ENCODE measurements at regions not wholly inside any gene's neighbourhood (a gene's known extent, or its start where the extent isn't known, plus 50 kb on each side); places are given as distances from the start of the nearest gene placed in this dataset.

DNA sequence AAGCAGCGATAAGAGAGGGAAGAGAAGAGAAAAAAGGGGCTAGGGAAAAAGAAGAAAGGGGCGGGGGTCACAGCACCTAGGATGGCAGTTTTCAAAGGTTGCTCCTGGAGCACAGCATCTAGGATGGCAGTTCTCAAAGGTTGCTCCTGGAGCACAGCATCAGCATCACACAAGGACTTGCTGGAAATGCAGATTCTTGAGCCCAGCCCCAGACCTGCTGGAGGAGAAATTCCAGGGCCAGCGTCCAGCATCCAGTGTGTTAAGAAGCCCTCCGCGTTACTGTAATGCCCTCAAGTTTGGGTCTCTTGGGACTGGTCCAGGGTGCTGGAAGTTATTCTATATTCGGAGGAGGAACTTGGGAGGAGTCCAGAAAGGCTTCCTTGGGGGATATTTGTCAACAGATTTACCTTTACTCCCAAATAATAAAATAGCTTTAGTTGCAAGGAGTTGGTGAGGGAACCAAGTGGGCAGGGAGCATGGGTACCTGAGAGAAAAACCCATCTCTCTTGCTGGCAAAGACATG is 519.4 kb downstream of the SHQ1 start:
- DNase-seq = no peak
- dilution Hi-C loops (cut with HindIII; ENCODE audit: low sequenced_read_pairs, unreplicated experiment) (no loop called here), in situ Hi-C loops (cut with MboI; ENCODE audit: low sequenced_read_pairs) (no loop called here), intact Hi-C loops (cut with micrococcal nuclease) (no loop called here)
- no peak for TF ChIP-seq CHD1 (IDR thresholded peaks at IDR 0.05; ENCODE audit: low read depth, low read length)
- TF ChIP-seq, protein P1, sequence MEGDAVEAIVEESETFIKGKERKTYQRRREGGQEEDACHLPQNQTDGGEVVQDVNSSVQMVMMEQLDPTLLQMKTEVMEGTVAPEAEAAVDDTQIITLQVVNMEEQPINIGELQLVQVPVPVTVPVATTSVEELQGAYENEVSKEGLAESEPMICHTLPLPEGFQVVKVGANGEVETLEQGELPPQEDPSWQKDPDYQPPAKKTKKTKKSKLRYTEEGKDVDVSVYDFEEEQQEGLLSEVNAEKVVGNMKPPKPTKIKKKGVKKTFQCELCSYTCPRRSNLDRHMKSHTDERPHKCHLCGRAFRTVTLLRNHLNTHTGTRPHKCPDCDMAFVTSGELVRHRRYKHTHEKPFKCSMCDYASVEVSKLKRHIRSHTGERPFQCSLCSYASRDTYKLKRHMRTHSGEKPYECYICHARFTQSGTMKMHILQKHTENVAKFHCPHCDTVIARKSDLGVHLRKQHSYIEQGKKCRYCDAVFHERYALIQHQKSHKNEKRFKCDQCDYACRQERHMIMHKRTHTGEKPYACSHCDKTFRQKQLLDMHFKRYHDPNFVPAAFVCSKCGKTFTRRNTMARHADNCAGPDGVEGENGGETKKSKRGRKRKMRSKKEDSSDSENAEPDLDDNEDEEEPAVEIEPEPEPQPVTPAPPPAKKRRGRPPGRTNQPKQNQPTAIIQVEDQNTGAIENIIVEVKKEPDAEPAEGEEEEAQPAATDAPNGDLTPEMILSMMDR (conservative IDR thresholded peaks at IDR 0.05; ENCODE audit: low read depth, low read length) = no peak
- no peak for TF ChIP-seq MXI1 (IDR thresholded peaks at IDR 0.05; ENCODE audit: borderline replicate concordance, low read depth, low read length)
- TF ChIP-seq NFE2L2 (IDR thresholded peaks at IDR 0.05; ENCODE audit: low read depth, low read length) = no peak
- TF ChIP-seq RCOR1 (IDR thresholded peaks at IDR 0.05; ENCODE audit: insufficient replicate concordance, low read length) = no peak
- no peak for TF ChIP-seq RAD21 (IDR thresholded peaks at IDR 0.05; ENCODE audit: low read length)
- TF ChIP-seq RFX5 (IDR thresholded peaks at IDR 0.05; ENCODE audit: low read depth, low read length) = no peak
- no peak for TF ChIP-seq SMC3 (IDR thresholded peaks at IDR 0.05; ENCODE audit: low read depth, low read length)
- no peak for TF ChIP-seq POLR2A (IDR thresholded peaks at IDR 0.05; ENCODE audit: low read depth, low read length)
- TF ChIP-seq CEBPB (IDR thresholded peaks at IDR 0.05; ENCODE audit: low read depth, low read length) = no peak
- TF ChIP-seq MAZ (IDR thresholded peaks at IDR 0.05; ENCODE audit: borderline replicate concordance, low read depth, low read length) = no peak
- TF ChIP-seq FOS (IDR thresholded peaks at IDR 0.05; ENCODE audit: low read depth, low read length) = no peak
- TF ChIP-seq MAFK (IDR thresholded peaks at IDR 0.05; ENCODE audit: low read depth, low read length) = no peak
- TF ChIP-seq BHLHE40 (IDR thresholded peaks at IDR 0.05; ENCODE audit: low read depth, low read length) = no peak
- TF ChIP-seq, protein P2, sequence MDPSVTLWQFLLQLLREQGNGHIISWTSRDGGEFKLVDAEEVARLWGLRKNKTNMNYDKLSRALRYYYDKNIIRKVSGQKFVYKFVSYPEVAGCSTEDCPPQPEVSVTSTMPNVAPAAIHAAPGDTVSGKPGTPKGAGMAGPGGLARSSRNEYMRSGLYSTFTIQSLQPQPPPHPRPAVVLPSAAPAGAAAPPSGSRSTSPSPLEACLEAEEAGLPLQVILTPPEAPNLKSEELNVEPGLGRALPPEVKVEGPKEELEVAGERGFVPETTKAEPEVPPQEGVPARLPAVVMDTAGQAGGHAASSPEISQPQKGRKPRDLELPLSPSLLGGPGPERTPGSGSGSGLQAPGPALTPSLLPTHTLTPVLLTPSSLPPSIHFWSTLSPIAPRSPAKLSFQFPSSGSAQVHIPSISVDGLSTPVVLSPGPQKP (IDR thresholded peaks at IDR 0.05; ENCODE audit: borderline replicate concordance, low read depth, low read length) = no peak
- TF ChIP-seq, protein P3, sequence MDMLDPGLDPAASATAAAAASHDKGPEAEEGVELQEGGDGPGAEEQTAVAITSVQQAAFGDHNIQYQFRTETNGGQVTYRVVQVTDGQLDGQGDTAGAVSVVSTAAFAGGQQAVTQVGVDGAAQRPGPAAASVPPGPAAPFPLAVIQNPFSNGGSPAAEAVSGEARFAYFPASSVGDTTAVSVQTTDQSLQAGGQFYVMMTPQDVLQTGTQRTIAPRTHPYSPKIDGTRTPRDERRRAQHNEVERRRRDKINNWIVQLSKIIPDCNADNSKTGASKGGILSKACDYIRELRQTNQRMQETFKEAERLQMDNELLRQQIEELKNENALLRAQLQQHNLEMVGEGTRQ (IDR thresholded peaks at IDR 0.05; ENCODE audit: low read depth, low read length) = no peak
- H2AFZ ChIP-seq (replicated peaks; ENCODE audit: low read length, poor library complexity) = no peak overlapping the region
- H3K18ac ChIP-seq (ENCODE audit: low read depth, low read length) = no peak overlapping the region
- BruUV-seq (replicated peaks) = no TSS peak
- peaks cover 25% of the 10 kb centered on the region for H3K27me3 ChIP-seq (ENCODE audit: control insufficient read depth, insufficient read depth, low read length)
- no peak overlapping the region for H2BK120ac ChIP-seq (ENCODE audit: low read depth, low read length)
- H4K91ac ChIP-seq (ENCODE audit: insufficient read depth, low read depth, low read length) = no peak overlapping the region
- no peak overlapping the region for H3K27ac ChIP-seq (ENCODE audit: insufficient read depth, low read length)
- no peak overlapping the region for H3K14ac ChIP-seq (replicated peaks; ENCODE audit: low read depth, low read length)
- no peak overlapping the region for H3K4me2 ChIP-seq (ENCODE audit: low read depth, low read length)
- ChIA-PET POLR2A (ENCODE audit: unreplicated experiment) (no interaction called here), CTCF (no interaction called here)
- H3K4ac ChIP-seq (ENCODE audit: low read depth, low read length) = no peak overlapping the region
- no peak overlapping the region for H3K9ac ChIP-seq (ENCODE audit: low read depth, low read length)
- no peak overlapping the region for H2BK15ac ChIP-seq (ENCODE audit: low read depth, low read length)
- no peak overlapping the region for H4K5ac ChIP-seq (ENCODE audit: low read depth, low read length)
- H3K4me1 ChIP-seq (ENCODE audit: control insufficient read depth, insufficient read depth, low read length) = peaks cover 2% of the 10 kb centered on the region; the same call in 1 of the 2 replicates
- H3K4me3 ChIP-seq (ENCODE audit: insufficient read depth, low read depth, low read length) = no peak overlapping the region
- H3K79me1 ChIP-seq (ENCODE audit: low read depth in 1 of 2, low read length in 2 of 2) = no peaks in the 10 kb centered on the region
- no peaks in the 10 kb centered on the region for H3K9me3 ChIP-seq (ENCODE audit: control insufficient read depth, insufficient read depth, low read length)
- no peak overlapping the region for H3K23ac ChIP-seq (ENCODE audit: low read depth, low read length)
- no peak overlapping the region for H2BK5ac ChIP-seq (ENCODE audit: low read depth, low read length, poor library complexity, severe bottlenecking)
- H3K36me3 ChIP-seq (ENCODE audit: control insufficient read depth, insufficient read depth, low read length) = no peaks in the 10 kb centered on the region
- no peaks in the 10 kb centered on the region for H4K20me1 ChIP-seq (ENCODE audit: insufficient read depth, low read length)
- H4K8ac ChIP-seq (ENCODE audit: low read depth in 2 of 2, low read length in 2 of 2) = no peak overlapping the region
- H3K9me1 ChIP-seq (ENCODE audit: insufficient read depth, low read length) = no peaks in the 10 kb centered on the region; the same call in 1 of the 2 replicates
- no peak overlapping the region for H2AK9ac ChIP-seq (replicated peaks; ENCODE audit: low read depth, low read length, poor library complexity)
- no peak for ATAC-seq (ENCODE audit: low read depth)
- no peak overlapping the region for H2AK5ac ChIP-seq (ENCODE audit: low read depth, low read length)
- H3K56ac ChIP-seq (ENCODE audit: extremely low read depth, insufficient read depth, low read length) = no peak overlapping the region
- WGBS, 2 experiments (ENCODE audit: extremely low coverage in 2 of 2, insufficient read length in 1 of 2) = 100% methylated on average over 1 of the region's 6 CpGs; no CpG with 5 or more reads in 1 of the 2 experiments
- H2BK20ac ChIP-seq (ENCODE audit: low read depth, low read length) = no peak overlapping the region

Measured in IMR-90 (cell line).